Activated T-helper 1 cell treated with Interleukin-2 at 50 U/mL for 16 hours (primary cell): ENCODE measurements at regions not wholly inside any gene's neighbourhood (a gene's known extent, or its start where the extent isn't known, plus 50 kb on each side); places are given as distances from the start of the nearest gene placed in this dataset.

Source experiments
- DNase-seq: peaks from one replicate; pipeline ENCODE4 v3.0.0-alpha.2; 2020; ENCODE audit warnings: low read depth

DNA sequence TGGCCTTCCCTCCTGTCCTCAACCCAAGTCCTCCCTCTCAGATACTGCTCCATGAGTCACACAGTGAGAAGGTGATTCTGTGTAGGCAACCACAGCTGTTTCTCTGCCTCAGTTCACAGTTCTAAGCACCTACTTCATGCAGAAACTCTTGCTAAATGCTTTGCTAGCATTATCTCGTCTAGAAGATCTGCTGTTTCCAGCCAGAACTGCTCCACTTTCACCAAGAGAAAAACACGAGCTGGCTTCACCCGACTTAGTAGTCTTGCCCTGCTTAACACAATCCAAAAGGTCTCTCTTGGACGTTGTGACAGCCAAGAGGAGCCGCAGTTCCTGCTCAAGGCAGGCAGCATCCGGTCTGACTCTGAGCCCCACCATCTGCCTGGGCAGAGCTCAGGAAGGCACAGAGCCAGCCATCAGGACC lies 272.1 kb downstream of the UACA start:
- no peak for DNase-seq

DNA sequence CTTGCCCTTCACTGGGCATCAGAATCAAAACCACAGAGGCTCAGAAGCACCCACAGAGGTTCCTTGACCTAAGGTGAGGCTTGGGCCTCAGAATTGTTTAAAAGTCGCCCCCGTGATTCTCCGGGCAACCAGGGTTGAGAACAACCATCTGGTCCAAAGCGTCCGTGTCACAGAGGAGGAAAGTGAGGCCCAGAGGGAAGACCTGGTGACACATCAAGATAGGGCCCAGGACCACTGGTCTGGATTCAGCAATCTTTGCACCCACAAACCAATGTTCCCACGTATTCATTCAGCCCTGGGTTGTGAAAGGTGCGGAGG lies 272.6 kb downstream of the UACA start:
- no peak for DNase-seq

DNA sequence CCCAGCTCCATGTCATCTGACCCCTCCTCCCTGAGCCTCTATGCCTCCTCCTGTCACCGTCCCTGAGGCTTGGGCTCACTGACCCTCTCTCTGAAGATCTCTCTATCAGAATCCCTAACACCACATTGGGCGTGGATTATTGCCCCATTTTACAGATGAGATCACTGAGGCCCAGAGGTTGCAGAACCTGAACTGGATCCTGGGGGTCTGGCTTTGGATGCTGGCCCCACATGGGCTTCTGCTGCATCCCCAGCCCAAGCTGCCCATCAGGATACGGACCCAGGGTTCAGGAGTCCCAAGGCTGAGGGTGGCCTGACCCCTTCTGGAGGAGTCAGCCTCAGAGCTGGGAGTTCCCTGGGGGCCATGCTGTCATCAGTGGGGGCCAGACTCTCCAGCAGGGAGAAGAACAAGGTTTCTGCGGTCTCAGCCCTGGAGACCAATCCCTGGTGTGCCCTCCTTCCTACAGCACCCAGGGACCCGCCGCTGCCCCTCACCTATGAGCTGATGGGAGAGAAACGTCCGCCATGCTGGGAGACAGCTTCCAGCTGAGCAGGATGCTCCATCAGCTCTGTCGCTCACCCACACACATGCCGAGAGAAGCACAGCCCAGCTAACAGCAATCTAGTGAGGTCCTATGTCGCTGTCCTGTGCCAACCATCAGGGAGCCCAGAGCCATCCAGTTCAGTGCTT lies 273.1 kb downstream of the UACA start:
- no peak for DNase-seq

DNA sequence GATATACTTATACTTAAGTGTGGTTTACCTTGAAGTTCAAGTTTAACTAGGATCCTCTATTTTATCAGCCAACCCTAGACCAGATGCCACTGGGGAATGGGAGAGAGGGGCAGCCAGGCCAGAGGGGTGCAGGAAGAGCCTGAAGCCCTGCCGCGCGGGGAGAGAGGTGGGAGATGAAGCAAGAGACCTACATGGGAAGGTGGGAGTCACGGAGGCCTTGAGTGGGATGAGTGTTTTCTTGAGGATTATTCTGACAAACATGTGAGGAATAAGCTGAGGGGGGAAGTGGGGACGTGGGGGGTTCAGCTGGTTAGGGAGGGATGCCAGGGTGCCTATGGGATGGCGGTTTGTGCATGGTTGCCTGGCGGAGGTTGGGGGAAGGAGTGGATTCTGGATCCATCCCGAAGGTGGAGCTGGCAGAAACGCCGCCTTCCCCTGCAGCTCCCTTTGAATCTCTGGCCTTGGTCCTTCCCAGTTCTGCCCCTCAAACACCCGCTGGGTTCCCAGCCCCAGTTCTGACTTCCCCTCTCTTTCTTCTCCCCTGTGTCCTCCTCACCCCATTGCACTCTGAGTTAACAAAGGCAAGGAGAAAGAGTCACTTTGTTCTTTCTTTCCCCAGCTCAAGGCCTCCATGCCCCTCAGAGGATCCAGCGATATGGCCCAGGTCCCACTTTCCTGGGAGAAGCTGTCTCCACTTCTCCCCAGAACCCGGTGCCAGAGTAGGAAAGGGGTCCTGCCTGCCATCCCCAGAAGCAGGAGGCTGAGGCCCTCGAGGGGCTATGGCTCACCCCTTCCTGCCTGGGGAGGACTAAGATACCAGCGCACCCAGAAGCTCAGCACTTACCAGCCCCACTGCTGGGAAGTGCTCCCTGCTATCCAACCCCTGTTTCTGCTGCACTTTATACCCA lies 274.2 kb downstream of the UACA start:
- DNase-seq: no peak

DNA sequence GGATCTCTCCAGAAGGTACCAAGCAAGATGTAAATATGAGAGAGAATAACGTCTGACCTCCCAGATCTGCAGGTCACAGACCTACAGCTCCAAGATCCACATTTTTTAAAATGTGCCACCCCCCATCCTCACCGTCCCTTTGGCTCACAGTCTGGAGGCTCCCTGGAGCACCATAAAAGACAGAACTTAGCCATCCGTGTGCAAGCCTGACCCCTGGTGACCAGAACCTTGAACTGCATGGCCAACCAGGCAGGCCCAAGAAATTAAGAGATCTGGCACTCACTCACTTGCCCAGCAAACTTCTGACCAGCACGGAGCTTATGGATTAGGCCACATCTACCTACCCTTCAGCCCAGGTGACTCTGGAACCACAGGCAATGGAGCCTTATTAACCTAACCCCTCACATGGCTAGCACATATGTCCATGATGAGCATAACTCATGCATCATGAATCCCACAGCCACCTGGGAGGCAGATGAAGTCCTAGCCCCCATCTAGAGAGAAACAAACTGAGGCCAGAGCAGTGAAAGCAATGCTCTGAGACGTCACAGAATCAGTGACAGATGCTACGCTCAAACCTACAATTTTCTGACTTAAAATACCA lies 275.3 kb downstream of the UACA start:
- DNase-seq: peak; percentile 53

DNA sequence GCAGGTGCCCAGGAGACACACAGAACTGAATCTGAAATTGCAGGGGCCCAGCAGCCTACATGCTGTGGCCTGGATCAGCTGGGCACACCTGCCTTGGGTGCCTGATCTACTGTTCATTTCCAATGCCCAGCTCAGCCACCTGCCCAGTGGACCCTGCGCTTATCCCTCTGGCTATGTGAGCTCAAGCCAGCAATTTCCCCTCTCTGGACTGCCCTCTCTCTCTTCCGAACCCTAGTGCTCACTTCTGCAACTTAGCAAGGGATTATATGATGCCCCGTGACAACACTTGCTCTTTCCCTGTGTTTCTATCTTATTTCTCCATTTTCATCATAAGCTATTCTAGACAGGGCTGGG lies 276.0 kb downstream of the UACA start:
- no peak for DNase-seq

DNA sequence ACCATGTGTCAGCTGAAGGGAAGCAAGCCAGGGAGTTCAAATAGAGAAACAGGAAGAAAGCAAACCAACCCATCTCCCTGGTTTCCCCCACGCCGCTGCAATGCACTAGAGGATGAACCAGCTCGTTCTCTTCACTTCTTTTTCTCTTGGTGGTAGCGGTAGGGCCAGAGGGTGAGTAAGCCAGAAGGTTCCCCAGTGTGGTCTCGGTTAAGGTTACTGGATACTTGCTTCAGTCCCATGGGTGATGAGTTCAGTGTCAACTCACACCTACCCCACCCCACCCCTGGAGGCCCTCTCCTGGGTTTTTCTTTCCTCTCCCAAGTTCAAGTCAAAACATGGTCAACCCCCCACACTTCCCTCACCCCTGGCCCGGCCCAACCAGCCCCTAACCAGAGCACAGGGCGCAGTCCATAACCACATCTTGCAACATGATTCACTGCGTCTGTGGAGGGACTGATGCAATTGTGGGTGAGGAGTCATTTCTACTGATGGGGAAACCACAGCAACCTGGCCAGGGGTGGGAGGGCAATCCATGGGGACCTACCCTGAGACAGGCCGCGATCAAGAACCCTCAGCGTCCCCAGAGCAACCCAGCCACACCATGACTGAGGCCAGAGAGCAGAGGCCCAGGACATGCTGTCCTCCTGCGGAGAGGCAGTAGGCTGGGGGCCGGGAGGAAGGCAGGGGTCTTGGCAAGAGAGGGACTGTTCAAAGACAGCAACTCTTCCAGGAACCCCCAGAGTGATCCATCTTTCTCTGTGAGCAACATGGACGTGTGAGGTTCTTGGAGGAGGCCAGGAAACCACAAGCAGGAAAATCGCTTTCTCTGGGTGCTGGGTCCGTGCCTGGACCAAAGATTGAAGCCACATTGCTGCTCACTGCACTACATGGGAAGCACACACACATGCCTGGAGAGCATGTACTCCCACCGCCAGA lies 276.6 kb downstream of the UACA start:
- peak; percentile 26 for DNase-seq

DNA sequence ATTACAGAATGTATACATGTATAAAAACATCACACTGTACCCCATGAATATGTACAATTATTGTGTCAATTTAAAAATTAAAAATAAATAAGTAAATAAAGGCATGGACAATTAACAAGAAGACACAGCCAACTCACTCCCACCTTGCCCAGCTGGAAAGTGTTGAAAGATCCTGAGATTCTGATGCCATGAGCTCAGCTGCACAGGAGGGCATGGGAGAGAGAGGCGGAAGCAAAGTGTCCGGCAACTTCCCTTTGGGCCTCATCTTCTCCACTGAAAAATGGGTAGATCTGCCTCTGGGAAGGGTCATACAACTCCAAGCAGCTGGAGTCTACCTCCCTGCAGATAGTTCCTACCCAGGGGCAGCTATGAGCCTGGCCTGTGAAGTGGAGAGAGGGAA lies 277.3 kb downstream of the UACA start:
- no peak for DNase-seq

DNA sequence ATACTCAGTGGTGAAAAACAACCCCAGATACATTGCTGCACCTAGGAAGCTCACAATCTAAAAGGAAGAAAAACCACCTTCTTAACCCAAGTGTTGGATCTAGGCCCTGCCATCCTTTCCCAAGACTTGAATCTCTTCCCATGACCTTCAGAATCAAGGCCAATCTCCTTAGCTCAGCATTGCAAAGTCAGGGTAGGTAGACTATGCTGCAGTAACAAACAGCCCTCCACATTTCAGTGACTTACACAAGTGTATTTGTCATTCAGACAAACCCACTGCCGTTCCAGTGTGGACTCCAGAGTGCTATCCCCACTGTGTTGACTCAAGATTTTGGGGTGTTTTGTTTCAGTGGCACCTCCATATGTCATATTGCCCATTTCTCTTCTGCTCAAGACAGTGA lies 278.4 kb downstream of the UACA start:
- no peak for DNase-seq

DNA sequence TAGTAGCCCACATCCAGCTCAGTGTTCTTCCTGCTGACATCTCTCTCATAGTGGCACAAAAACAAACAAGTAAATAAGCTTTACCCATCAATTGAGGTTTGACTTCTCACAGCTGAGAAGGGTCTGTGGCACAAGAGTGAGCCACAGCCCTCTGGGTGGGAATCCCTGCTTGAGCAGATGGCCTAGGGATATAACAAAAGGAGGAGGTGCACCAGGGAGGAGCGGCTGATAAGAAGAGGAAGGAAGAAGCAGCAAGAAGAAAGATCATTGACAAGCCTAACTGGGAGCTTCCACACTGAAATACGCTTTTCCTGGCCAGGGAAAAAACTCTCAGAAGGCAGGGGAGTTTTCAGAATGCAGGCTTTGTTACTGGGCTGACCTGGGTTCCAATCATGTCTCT lies 279.8 kb downstream of the UACA start:
- no peak for DNase-seq

DNA sequence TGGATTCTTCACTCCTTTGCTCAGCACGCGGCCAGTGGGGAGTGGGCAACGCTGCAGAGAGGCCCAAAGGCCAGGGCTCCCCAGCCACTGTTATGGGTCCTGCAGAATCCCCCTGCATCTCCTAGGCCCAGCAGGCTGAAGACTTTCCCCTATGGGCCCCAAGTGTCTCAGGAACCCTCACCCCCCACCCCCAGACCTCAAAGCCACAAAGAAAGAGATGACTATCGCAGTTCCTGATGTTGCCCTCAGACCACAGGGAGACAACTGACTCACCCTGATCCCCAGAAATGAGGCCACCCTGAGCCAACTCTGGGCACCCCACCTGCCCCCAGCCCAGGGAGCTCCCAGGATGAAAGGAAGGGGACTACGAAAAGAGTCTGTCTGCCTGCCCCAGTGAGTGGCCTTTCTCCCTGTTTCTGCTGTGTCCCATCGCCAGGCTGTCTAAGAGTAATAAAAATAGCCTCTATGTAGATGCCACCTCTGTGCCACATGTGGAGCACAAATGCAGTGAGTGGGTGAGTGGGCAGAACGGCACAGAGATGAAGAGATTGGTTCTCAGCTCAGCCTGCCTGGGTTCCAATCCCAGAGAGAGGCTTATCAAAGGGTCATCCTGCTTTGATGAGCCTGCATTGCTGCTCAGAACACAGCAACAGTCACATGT lies 283.0 kb downstream of the UACA start:
- DNase-seq: peak; percentile 38

DNA sequence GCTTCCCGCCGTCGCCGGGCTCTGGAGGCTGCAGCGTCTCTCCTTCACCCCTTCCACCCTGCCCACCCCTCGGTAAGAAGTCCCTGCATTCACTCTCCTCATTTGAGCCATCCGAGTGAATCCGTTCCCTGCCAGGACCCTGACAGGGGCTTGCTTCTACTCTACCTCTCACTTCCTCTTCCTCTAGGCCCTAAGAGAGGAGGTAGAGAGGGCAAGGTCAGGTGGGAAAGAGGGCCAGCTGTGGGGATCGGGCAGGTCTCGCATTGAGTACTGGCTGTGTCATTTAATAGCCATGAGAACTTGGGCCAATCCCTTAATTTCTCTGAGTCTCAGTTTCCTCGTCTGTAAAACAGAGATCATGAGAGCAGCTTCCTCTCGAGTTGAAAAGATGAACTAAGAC lies 283.6 kb downstream of the UACA start:
- no peak for DNase-seq

DNA sequence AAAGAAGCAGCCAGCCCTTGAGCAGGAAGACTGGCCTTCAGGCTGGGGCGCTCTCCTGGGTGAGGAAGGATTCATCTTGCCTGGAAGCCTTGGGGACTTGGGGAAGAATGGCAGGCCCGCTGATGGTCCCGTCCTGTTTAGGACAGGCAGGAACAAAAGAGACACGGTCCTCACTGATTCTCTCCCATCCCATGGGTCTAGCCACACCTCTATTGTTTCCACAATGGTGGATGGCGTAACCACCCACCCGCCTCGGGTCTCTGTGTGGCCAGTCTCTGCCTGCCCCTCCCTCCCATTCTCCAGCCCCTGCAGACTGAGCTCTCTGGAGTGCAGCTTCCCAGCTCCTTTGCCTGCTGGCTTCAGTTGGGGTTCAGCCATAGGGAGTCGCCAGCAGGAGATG lies 284.3 kb downstream of the UACA start:
- DNase-seq: no peak

DNA sequence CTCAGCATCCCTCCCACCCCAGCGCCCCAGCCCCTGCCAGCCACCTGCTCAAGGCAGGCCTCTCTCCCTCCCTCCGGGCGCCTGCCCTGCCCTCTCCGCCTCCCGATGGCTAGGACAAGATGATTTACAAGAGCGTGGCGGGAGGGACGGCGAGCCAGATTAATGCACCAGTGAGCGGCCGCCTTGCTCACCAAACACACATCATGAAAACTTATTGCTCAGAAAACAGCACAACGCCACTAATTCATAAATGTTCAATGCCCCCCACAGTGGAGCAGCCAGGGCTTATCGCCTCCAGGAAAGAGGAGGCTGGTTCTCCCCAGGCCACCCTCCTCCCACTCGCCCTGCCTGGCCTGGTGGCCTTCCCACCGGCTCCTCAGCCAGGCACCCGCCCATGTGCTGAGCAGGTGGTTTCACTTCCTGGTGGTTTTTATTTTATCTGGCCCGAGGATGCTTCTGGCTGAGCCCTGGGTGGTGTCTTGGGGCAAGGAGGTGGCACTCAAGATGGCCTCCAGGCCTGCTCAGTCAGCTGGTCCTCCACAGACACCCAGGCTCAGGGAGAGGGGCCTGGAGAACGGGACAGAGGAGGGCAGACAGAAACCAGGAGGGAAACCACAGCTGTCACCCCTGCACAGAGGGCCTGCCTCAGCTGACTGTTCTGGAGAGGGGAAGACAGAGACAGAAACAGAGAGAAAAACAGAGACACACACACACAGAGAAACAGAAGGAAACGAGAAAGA lies 284.9 kb downstream of the UACA start:
- DNase-seq: no peak

DNA sequence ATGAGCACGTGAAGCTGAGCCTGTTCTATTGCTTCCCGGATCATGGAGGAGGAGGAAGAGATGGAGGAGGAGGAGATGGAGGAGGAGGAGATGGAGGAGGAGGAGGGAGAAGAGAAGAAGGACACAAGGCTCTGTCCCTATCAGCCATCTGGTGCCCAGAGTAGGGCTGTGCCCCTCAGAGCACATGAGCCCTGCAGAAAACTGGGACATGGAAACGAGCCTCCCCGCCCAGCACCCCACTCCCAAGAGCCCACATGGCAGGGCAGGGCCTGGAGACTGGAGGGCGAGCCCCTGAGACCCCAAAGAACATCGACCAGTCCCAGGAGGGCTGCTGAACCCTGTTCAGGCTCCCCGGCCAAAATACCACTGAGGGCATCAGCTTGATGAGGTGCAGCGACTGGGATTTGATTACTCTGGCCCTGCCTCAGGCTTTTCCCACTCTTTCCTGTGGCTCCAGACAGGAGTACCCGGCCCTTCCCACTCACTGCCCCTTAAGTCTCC lies 285.6 kb downstream of the UACA start:
- DNase-seq: no peak

DNA sequence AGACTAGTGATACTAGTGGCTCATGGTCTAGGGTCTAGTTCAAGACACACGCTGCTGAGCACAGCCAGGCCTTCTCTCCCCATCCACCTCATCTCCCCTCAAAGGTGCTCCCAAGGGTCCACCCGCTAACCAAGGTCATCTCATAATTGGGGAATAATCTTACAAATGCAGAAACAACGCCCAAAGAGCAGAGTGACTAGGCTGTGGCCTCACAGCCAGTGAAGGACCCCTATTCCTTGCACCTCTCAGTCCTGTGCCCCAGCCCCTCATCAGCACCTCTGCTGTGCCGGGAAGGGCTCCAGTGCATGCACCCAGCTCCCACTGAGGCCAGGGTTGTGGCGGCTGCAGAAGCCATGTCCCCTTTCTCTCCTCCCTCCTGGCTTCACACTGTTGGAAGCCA lies 286.9 kb downstream of the UACA start:
- no peak for DNase-seq

DNA sequence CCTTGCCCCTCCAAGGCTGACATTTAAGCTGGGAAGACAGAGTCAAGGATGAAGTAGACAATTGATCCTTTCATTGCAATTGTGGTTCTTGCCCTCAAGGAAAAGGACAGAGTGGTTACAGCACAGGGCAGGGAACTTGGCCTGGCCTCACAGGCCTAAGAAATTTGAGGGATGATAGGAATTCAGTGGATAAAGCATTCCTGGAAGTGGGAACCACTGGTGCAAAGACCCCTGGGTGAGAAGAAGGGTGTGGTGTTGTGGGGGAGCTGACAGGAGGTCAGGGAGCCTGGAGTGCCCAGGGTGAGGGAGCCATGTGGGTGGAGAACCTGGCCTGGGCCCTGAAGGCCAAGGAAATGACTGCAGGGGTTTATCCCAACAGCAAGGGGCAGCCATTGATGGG lies 287.4 kb downstream of the UACA start:
- DNase-seq: no peak

DNA sequence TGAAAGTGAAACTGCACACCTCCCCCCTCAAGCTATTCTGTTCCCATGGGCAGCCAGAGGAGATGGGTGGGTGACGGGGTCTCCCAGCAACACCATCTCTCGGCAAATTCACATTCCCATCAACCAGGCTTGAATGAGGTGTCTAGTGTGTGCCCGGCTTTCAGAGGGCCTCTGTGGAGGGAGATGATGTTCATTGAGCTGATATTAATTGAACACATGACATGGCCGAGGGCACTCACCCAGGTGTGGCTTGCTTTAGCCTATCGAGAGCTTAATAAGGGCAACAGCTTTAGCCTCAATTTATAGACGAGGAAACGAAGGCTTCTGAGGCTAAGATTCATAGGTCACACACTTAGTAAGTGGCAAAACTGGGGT lies 288.0 kb downstream of the UACA start:
- DNase-seq: no peak

DNA sequence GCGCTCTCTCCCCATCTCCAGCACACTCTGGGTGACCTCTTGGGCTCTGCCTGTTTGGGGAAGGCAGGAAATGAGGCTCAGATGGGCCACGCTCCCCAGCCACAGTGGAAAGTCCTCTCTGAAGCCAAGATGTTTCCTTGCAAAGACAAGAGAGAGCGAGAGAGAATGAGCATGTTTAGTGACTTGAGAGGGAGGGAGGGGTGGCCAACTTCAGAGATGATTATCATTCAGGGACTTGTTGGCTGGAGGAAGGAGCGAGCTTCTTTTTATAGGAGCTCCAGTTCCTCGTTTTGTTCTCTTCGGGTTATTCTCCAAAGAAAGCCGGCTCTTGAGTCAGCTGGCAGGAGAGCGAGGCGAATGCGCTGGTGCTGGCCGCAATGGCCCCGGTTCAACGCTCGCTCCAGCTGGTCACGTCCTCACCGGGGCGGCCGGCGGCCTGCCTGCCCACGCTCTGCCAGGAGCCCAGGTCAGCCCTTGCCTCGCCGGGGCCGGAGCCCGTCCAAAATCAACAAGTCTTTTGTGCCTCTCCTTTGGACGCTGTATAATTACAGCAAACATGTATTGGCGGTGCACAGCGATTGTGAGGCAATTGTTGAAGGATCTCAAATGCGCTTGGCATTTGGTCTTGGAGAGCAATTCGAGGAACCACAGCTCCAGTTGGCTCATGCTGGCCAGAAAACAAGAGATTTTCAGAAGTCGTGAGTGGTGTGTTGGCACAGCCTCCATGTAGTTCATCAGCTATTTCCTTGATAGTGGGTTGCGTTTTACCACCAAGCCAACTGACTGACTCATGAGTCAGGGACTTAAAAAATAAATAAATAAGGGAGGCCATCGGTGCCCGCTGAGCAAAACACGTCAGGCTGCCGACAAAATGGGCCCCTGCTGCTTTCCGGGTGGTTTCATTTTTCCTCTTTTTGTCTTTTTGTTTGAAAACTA lies 288.6 kb downstream of the UACA start:
- no peak for DNase-seq
